ENCODE measurements at regions not wholly inside any gene's neighbourhood (a gene's known extent, or its start where the extent isn't known, plus 50 kb on each side); places are given as distances from the start of the nearest gene placed in this dataset.
"Not testable (repeated sequence)": the region's sequence is repeated elsewhere in the genome, so short reads cannot be mapped to it uniquely, and the experiment has no call there.

GRCh38 chrX:150167482-150168324 is 195.4 kb upstream of the MAMLD1 start:
- DNase-seq = no peak

- DNase-seq = no peak
Measured at GRCh38 chrX:150182161-150182560, 181.0 kb upstream of the MAMLD1 start.

DNA sequence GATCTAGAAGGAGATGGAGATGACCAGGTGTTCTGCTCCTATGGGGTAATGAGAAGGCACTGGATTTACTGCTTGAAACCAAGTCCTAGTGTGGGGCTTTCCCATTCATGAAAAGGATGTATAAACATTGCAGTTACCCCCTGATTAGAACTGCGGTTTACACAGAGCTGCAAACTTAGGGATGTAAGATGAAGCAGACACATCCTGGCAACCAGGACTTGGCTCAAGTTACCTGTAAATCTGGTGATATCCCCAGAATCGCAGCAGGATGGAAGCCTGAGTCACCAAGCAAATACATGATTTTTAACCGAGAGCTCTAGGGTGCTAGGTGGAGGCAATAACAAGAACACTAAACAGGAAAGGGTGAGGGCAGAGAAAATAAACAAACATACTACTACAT is 178.6 kb upstream of the MAMLD1 start:
- DNase-seq = no peak

GRCh38 chrX:150185766-150186165 is 177.4 kb upstream of the MAMLD1 start:
- DNase-seq = no peak

DNA sequence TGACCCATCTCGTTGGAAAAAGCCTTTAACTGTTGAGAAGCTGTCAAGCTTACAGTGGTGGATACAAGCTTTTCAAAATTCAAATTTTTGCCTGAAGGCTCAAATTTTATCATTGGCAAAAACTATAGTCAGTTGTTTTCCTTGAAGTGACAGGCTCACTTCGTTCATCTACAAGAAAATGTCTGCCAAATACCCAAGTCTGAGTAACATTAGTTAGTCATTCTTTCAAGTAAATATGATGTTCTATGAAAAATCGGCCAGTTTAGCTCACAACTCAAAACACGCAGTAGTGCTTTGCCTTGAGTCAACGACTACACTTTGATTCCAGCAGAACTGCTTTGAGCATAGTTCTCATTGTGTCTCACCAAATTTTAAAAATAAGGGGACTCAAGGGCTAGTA is 170.3 kb upstream of the MAMLD1 start:
- DNase-seq = no peak

- no peak for DNase-seq
Measured at GRCh38 chrX:150196285-150196684, 166.8 kb upstream of the MAMLD1 start.

DNA sequence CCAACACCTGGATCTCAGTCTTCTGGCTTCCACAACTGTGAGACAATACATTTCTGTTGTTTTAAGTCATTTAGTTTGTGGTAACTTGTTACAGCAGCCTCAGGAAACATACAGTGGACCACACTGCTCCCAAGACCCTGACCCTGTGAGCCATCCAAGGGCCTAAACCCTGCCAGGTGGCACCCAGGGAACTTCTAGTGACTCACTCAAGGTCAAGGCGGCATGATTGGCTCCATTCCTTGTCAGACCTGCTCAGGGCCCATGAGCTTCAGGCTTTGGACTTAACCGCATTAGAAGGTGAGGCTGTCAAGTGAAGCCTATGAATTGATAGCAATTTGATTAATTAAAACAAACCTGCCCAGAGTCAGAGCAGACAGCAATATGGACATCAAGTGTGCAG is 165.7 kb upstream of the MAMLD1 start:
- no peak for DNase-seq

DNA sequence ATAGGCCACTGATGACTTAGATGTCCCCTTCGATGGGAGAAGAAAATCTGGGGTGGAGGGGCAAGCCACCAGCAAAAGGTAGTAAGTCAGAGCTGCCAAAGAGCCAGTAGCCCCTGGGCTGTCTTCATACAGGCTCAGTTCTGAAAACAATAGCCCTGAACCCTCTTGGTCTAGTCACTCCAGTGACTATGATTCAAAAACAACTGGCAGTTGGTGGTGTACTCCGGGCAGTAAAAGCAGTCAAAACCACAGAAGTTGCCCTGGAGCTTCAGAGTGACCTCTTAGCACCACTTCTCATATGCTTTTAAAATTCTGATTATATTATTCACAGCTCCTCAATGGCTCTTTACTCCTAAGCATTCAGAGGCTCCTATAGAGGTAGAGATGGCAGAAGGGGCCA is 164.3 kb upstream of the MAMLD1 start:
- DNase-seq = no peak

GRCh38 chrX:150199181-150199580 is 163.9 kb upstream of the MAMLD1 start:
- DNase-seq = no peak

GRCh38 chrX:150199803-150200202 is 163.3 kb upstream of the MAMLD1 start:
- DNase-seq = no peak

GRCh38 chrX:150200361-150200760 is 162.8 kb upstream of the MAMLD1 start:
- no peak for DNase-seq

DNA sequence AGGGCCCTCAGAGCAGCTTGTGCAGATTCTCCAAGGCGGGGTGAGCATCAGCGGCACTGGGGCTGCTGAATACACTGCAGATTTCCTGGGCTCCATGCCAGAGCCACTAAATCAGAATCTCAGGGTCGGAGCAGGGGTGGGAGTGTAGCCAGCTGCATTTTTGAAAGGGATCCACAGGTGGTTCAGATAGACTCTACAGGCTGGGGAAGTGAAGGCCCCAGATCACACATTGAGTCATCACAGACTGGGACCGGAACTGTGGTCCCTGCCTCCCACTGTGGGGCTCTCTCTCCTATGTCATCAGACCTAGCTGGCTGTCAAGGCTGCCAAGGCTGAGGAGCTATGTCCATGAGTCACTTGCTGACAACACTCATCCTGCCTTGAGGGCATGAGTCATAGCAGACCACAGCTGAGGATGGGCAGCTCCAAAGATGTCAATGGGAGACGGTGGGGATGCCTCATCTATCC is 162.3 kb upstream of the MAMLD1 start:
- DNase-seq = peak; percentile 28

DNA sequence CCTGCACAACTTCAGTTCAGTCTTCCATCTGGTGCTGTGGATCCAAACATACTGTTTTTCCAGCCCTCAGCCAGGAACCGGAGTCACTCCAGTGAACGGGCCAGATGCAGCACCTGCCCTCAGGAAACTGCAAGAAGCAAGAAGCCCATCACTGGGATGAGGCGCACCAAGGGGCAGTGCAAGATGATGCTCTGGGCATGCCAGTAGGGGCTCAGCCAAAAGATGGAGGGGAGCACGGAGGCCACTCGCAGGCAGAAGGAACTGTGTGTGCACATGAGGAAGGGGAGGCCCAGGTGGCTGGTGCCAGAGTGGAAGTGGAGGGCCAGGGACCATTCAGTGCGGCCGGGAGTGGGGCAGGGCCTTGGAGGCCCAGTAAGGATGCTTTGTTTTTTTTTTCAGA is 161.7 kb upstream of the MAMLD1 start:
- no peak for DNase-seq

GRCh38 chrX:150201841-150202240 is 161.3 kb upstream of the MAMLD1 start:
- DNase-seq = no peak

GRCh38 chrX:150202641-150203247 is 160.4 kb upstream of the MAMLD1 start:
- DNase-seq = no peak

DNA sequence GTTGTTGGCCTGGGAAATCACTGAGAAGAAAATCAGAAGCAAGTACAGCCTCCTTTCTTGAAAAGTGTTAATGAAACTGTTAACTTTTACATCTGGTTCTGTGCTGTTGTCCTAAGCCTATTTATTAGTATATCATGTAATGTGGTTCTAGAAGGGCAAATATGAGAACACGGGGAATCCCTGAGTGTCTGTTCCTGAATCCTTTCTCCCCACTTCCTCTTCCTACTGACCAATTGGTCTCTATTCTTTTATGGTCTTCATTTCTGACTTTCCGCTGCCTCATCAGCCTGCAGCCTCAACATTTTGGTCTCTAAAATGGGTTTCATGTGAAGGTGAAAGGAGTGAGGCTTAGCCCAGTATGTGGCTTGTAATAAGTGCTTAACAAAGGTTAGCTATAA is 159.9 kb upstream of the MAMLD1 start:
- no peak for DNase-seq

DNA sequence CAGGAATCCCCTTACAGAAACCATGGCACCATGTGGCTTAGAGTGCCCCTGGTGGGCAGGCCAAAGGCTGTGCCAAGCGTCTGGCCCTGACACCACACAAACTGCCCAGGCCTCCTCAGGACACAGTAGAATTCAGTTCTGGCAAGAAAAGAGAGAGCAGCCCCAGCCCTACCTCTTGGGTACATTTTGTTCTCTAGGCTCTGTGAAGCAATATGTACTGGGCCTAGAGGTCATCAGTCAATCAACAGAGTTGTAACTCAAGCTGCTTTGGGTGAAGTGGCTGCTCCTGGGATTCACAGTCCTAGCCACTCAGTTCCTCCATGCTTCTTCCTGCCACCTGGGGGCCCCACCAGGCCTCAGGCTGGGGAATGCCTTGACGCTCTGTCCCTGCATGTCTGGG is 158.1 kb upstream of the MAMLD1 start:
- DNase-seq = no peak

DNA sequence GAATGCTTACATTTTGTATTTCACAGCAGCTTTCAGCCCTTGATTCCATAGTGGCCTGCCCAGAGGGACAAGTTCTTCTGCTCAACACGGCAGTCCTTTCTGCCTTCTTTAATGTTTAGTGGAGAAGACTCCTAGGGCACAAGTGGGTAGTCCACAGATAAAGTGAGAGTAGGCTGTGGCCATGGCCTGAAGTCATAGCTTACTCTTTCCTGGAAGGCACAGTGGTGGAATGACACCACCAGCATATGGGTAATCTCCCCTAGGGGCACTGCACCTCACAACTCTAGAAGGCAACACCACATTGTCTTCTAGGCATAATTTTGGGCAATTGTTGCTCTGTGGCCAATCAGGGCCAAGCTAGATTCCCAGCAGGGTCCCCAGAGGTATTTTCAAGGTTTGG is 155.4 kb upstream of the MAMLD1 start:
- no peak for DNase-seq

GRCh38 chrX:150211988-150212387 is 151.1 kb upstream of the MAMLD1 start:
- no peak for DNase-seq

- no peak for DNase-seq
Measured at GRCh38 chrX:150212672-150213480, 150.2 kb upstream of the MAMLD1 start.

DNA sequence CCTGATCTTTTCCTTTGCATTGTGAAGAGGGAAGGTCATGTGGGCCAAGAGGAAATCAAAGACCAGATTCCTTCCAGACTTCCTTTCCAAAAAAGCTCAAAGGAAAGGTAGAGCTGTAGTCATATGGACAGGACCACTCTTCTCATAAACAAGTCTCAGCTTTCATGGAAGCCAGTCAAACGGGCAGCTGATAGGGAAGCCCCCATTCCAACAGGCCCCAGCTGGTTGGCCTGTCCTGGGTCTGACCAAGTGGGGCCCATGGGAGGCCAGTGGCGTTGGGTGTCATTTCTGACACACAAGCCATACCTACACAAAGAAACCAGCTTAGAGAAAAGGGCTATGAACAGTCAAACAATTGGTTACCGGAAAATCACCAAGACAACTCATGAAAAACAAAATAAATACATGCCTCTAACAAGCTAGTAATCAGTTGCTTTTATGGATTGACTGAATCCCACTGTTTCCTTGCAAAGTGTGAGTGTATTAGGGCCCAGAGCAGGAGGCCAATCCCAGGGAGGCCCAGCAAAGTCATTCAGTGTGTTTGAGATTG is 149.6 kb upstream of the MAMLD1 start:
- DNase-seq = no peak

- DNase-seq = not testable (repeated sequence)
Measured at GRCh38 chrX:150216000-150216399, 147.1 kb upstream of the MAMLD1 start.

GRCh38 chrX:150216716-150217115 is 146.4 kb upstream of the MAMLD1 start:
- no peak for DNase-seq

Data from activated naive CD4-positive, alpha-beta T cell treated with anti-CD3 and anti-CD28 coated beads, Interleukin-2, amount 50 U/mL, for 16 hours (primary cell).